ENCODE measurements at regions not wholly inside any gene's neighbourhood (a gene's known extent, or its start where the extent isn't known, plus 50 kb on each side); places are given as distances from the start of the nearest gene placed in this dataset.
"Not testable (repeated sequence)": the region's sequence is repeated elsewhere in the genome, so short reads cannot be mapped to it uniquely, and the experiment has no call there.

GRCh38 chr2:116180072-116180471 lies 1634.4 kb upstream of the DDX18 start:
- in situ Hi-C loops (cut with HindIII; ENCODE audit: low sequenced_read_pairs) = no loop called here
- TF ChIP-seq CTCF (IDR thresholded peaks at IDR 0.05; ENCODE audit: low read depth, low read length) = no peak
- DNase-seq (ENCODE audit: low read depth, low spot score) = no peak
- H3K4me3 ChIP-seq (ENCODE audit: low read depth, low read length) = no peak overlapping the region

- H3K4me3 ChIP-seq (ENCODE audit: low read depth, low read length); in situ Hi-C loops (cut with HindIII; ENCODE audit: low sequenced_read_pairs); DNase-seq (ENCODE audit: low read depth, low spot score): not testable (repeated sequence)
Observed at GRCh38 chr2:116190684-116191083, 1623.8 kb upstream of the DDX18 start.

DNA sequence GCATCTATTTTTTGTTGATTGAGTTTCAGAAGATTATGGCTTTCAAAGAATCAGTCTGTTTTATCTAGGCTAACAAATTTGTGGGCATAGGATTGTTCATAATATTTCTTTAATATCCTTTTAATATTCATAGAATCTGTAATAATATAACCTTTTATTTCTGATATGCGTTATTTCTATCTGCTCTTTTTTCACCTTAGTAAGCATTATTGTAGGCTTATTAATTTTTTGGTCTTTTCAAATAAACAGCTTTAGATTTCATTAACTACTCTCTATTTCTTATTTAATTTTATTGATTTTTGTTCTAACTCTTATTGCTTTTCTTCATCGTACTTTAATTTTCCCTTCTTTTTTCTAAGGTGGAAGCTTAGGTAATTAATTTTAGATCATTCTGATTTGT lies 1614.4 kb upstream of the DDX18 start:
- in situ Hi-C loops (cut with HindIII; ENCODE audit: low sequenced_read_pairs) = no loop called here
- DNase-seq (ENCODE audit: low read depth, low spot score) = no peak
- no peak for TF ChIP-seq CTCF (IDR thresholded peaks at IDR 0.05; ENCODE audit: low read depth, low read length)
- H3K4me3 ChIP-seq (ENCODE audit: low read depth, low read length) = no peak overlapping the region

GRCh38 chr2:116211719-116212118 lies 1602.8 kb upstream of the DDX18 start:
- TF ChIP-seq CTCF (IDR thresholded peaks at IDR 0.05; ENCODE audit: low read depth, low read length) = no peak
- no peak overlapping the region for H3K4me3 ChIP-seq (ENCODE audit: low read depth, low read length)
- DNase-seq (ENCODE audit: low read depth, low spot score) = no peak
- in situ Hi-C loops (cut with HindIII; ENCODE audit: low sequenced_read_pairs) = no loop called here

- DNase-seq (ENCODE audit: low read depth, low spot score) = no peak
- no peak for TF ChIP-seq CTCF (IDR thresholded peaks at IDR 0.05; ENCODE audit: low read depth, low read length)
- in situ Hi-C loops (cut with HindIII; ENCODE audit: low sequenced_read_pairs) = no loop called here
- no peak overlapping the region for H3K4me3 ChIP-seq (ENCODE audit: low read depth, low read length)
Observed at GRCh38 chr2:116222793-116223192, 1591.7 kb upstream of the DDX18 start.

GRCh38 chr2:116223912-116224311 lies 1590.6 kb upstream of the DDX18 start:
- H3K4me3 ChIP-seq (ENCODE audit: low read depth, low read length) = no peak overlapping the region
- DNase-seq (ENCODE audit: low read depth, low spot score) = no peak
- TF ChIP-seq CTCF (IDR thresholded peaks at IDR 0.05; ENCODE audit: low read depth, low read length) = no peak
- in situ Hi-C loops (cut with HindIII; ENCODE audit: low sequenced_read_pairs) = no loop called here

DNA sequence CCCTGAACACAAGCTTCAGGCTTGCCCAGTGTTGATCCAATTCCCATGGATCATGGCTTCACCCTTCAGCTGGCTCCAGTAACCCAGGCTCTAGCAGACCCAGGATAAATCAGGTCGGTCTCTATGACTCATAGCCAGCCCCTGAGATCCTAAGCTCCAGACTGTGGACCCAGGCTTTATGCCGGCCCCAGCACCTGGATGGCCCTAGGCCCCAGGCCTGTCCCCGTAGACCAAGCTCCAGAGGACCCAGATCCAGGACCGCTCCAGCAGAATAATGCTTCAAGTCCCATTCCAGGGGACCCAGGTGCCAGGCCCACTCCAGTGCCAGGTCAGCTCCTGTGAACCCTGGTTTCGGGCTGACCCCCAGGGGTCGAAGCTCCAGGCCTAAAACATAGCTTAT lies 1589.9 kb upstream of the DDX18 start:
- H3K4me3 ChIP-seq (ENCODE audit: low read depth, low read length) = no peak overlapping the region
- no peak for DNase-seq (ENCODE audit: low read depth, low spot score)
- TF ChIP-seq CTCF (IDR thresholded peaks at IDR 0.05; ENCODE audit: low read depth, low read length) = no peak
- in situ Hi-C loops (cut with HindIII; ENCODE audit: low sequenced_read_pairs) = no loop called here
